ENCODE measurements at regions not wholly inside any gene's neighbourhood (a gene's known extent, or its start where the extent isn't known, plus 50 kb on each side); places are given as distances from the start of the nearest gene placed in this dataset.

DNA sequence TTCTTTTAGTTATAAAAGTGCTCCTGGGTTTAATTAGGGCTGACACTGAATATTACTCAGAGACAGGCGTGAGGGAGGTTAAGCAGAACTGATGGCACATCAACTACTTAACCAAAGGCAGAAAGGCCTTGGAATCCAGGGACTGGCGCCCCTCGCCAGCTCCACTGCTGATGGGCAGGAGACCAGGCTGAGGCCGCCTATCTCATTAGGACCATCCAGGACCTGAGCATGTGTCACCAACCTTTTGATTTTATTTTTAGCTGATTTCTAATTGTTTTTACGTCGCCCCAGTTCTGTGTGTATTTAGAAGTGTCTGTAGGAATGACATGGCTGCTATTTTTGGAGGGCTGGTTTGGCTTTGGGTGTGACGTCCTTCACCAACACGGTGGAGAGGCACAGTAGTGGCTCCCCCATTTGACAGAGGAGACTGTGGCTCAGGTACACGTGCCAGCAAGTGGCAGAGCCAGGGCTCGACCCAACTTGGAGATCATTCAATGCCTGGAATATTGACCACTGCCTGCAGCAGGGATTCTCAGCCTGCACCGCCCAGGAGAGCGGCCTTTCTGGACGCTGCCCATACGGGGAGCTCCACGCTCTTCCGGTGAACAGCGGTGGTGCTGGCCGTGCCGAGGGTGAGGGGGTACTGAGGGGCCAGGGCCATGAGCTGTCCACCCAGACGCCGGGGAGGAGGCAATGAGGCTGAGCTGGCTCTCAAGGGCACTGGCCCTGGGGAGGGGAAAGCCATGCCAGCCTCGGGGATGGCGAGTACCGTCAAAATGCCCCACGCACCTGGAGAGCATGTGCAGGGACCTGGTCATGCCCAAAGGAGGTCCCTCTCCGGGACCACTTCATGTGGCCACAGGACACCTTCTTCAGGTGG is 205.7 kb downstream of the ASB1 start:
- no peaks in the 10 kb centered on the region for H3K4me1 Mint-ChIP-seq (ENCODE audit: unreplicated experiment)
- no peaks in the 10 kb centered on the region for H3K9me3 Mint-ChIP-seq (ENCODE audit: unreplicated experiment)
- no peak for DNase-seq (ENCODE audit: low spot score)
- no peak overlapping the region for H3K27ac Mint-ChIP-seq (ENCODE audit: unreplicated experiment)
- peaks cover 3% of the 10 kb centered on the region for H3K27me3 Mint-ChIP-seq (ENCODE audit: unreplicated experiment)
- TF ChIP-seq, protein P1, sequence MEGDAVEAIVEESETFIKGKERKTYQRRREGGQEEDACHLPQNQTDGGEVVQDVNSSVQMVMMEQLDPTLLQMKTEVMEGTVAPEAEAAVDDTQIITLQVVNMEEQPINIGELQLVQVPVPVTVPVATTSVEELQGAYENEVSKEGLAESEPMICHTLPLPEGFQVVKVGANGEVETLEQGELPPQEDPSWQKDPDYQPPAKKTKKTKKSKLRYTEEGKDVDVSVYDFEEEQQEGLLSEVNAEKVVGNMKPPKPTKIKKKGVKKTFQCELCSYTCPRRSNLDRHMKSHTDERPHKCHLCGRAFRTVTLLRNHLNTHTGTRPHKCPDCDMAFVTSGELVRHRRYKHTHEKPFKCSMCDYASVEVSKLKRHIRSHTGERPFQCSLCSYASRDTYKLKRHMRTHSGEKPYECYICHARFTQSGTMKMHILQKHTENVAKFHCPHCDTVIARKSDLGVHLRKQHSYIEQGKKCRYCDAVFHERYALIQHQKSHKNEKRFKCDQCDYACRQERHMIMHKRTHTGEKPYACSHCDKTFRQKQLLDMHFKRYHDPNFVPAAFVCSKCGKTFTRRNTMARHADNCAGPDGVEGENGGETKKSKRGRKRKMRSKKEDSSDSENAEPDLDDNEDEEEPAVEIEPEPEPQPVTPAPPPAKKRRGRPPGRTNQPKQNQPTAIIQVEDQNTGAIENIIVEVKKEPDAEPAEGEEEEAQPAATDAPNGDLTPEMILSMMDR (IDR thresholded peaks at IDR 0.05; ENCODE audit: unreplicated experiment): no peak
- no peak overlapping the region for H3K4me3 Mint-ChIP-seq (ENCODE audit: unreplicated experiment)
- H3K36me3 Mint-ChIP-seq (ENCODE audit: low read depth, unreplicated experiment): no peaks in the 10 kb centered on the region

DNA sequence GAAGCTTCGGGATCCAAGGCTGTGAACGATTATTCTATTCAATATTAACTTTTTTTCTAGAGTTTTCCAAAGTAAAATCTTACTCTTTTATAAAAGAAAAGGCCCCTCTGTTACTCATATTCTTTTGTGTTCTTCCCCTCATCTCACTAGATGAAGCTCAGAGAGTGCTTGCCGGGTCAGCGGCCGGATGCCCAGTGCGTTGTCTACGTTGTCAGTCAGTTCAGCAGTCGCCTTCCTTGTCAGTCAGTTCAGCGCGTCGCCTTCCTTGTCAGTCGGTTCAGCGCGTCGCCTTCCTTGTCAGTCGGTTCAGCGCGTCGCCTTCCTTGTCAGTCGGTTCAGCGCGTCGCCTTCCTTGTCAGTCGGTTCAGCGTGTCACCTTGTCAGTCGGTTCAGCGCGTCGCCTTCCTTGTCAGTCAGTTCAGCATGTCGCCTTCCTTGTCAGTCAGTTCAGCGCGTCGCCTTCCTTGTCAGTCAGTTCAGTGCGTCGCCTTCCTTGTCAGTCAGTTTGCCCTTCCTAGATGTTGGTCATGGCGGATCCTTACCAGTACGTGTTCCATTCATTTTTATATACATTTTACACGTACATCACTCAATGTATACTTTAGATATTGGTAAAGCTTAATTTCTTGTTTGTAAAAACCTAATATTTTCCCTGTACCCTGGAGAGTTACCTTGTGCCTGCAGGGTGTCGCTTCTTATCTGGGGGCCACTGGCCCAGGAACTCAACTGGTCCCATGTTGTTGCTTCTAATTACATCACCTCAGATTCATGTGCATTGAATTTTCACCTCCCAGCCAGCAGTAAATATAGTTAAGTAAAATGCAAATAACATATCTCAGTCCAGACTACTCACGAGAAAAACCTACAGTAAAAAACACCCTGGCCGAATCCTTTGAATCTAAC is 206.9 kb downstream of the ASB1 start:
- Mint-ChIP-seq H3K36me3 (ENCODE audit: low read depth, unreplicated experiment) (no peaks in the 10 kb centered on the region), H3K9me3 (ENCODE audit: unreplicated experiment) (no peaks in the 10 kb centered on the region), H3K27ac (ENCODE audit: unreplicated experiment) (no peak overlapping the region), H3K27me3 (ENCODE audit: unreplicated experiment) (peaks cover 3% of the 10 kb centered on the region), H3K4me1 (ENCODE audit: unreplicated experiment) (no peaks in the 10 kb centered on the region), H3K4me3 (ENCODE audit: unreplicated experiment) (no peak overlapping the region)
- TF ChIP-seq, protein P1 (IDR thresholded peaks at IDR 0.05; ENCODE audit: unreplicated experiment): no peak
- DNase-seq (ENCODE audit: low spot score): no peak

DNA sequence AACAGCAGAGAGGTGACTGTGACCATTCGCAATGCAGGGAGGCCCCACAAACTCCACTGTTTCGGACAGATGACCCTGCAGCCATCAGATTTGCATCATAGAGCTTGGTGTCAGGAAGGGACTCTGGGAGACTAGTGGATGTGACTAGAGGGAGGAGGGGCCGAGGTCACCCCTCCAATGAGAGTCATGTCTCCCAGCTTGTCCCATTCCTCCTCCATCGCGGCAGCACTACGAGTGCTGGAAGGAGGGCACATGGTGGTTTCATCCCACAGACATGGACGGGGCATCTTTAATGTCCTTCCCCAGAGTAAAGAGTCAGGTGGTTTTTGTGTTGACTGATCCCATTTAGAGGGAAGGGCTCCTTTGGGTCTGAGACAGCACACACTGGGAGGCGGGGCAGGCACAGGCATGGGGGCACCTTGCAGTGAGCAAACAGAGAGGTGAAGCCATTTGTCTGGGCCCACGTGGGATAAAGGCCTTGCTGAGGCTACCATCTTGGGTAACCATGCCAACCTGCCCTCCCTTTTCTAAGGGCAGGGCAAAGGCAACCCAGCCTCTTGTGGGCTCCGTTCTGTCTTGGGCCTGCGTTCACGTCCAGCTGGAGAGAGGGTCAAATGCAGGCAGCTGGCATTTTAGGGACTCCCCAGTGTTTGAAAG is 208.1 kb downstream of the ASB1 start:
- Mint-ChIP-seq H3K4me1 (ENCODE audit: unreplicated experiment) (no peaks in the 10 kb centered on the region), H3K27me3 (ENCODE audit: unreplicated experiment) (peaks cover 5% of the 10 kb centered on the region), H3K27ac (ENCODE audit: unreplicated experiment) (no peak overlapping the region), H3K9me3 (ENCODE audit: unreplicated experiment) (no peaks in the 10 kb centered on the region), H3K36me3 (ENCODE audit: low read depth, unreplicated experiment) (no peaks in the 10 kb centered on the region), H3K4me3 (ENCODE audit: unreplicated experiment) (no peak overlapping the region)
- TF ChIP-seq, protein P1 (IDR thresholded peaks at IDR 0.05; ENCODE audit: unreplicated experiment): no peak
- peak; percentile 1 for DNase-seq (ENCODE audit: low spot score)

DNA sequence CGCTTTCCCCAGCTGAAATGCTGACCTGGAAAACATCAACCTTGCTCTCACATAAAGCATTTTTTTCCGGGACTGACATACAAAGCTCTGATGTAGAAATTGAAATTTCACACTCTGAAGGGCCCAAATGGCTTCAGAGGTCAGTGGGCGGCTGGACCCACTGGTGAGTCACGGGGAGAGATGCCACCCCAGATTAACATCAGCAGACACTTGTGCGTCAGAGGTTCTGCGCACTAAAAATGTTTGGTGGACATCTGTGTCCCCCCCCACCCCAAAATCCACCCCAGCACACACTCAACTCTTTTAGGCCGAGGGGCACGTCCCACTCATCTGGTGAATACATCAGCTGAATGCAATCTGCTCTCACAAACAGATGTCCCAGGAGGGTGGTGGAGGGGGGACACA is 208.9 kb downstream of the ASB1 start:
- Mint-ChIP-seq H3K9me3 (ENCODE audit: unreplicated experiment) (no peaks in the 10 kb centered on the region), H3K36me3 (ENCODE audit: low read depth, unreplicated experiment) (no peaks in the 10 kb centered on the region), H3K27me3 (ENCODE audit: unreplicated experiment) (peaks cover 5% of the 10 kb centered on the region), H3K4me1 (ENCODE audit: unreplicated experiment) (no peaks in the 10 kb centered on the region), H3K27ac (ENCODE audit: unreplicated experiment) (no peak overlapping the region), H3K4me3 (ENCODE audit: unreplicated experiment) (no peak overlapping the region)
- no peak for DNase-seq (ENCODE audit: low spot score)
- TF ChIP-seq, protein P1 (IDR thresholded peaks at IDR 0.05; ENCODE audit: unreplicated experiment): no peak

Measured in endothelial cell (in vitro differentiated cells).